Large intestine (tissue), 3 donors: ENCODE measurements at regions not wholly inside any gene's neighbourhood (a gene's known extent, or its start where the extent isn't known, plus 50 kb on each side); places are given as distances from the start of the nearest gene placed in this dataset.

ENCODE experiments used
- DNase-seq, 2 donors: peaks; one replicate each; pipeline versions ENCODE4 v3.0.0 to v3.0.0-alpha.2; 2013
- H3K27ac ChIP-seq: one replicate; pipeline ENCODE4 v1.5.1; 2013; ENCODE audit warnings: low read length
- H3K27me3 ChIP-seq: 2 replicates; pipeline ENCODE4 v1.6.1; 2013; ENCODE audit warnings: low read length; ENCODE audit not compliant: control insufficient read depth, insufficient read depth
- H3K36me3 ChIP-seq: 2 replicates; pipeline ENCODE4 v1.6.1; 2013; ENCODE audit warnings: low read length; ENCODE audit not compliant: control insufficient read depth, insufficient read depth
- H3K4me1 ChIP-seq: one replicate; pipeline ENCODE4 v1.6.1; 2013; ENCODE audit warnings: low read length; ENCODE audit not compliant: control insufficient read depth, insufficient read depth
- H3K4me3 ChIP-seq: one replicate; pipeline ENCODE4 v1.5.1; 2013; ENCODE audit warnings: low read length
- H3K9me3 ChIP-seq: one replicate; pipeline ENCODE4 v1.6.1; 2013; ENCODE audit warnings: mild to moderate bottlenecking, low read depth, low read length, moderate library complexity; ENCODE audit not compliant: control insufficient read depth
- WGBS: methylation state at CpG from one replicate; pipeline ENCODE4 v1.1.5; 2013; ENCODE audit warnings: low lambda C conversion rate; ENCODE audit not compliant: insufficient coverage; 5-methylcytosine and 5-hydroxymethylcytosine counted together

GRCh38 chr5:110366716-110367115 lies 359.8 kb downstream of the TMEM232 start:
- Histone ChIP-seq H3K36me3 (no peaks in the 10 kb centered on the region), H3K4me3 (no peak overlapping the region), H3K27ac (no peak overlapping the region), H3K27me3 (no peaks in the 10 kb centered on the region), H3K4me1 (peaks cover 4% of the 10 kb centered on the region), H3K9me3 (no peaks in the 10 kb centered on the region)
- no CpG with 5 or more reads among the region's 3 CpGs for WGBS
- no peak for DNase-seq
